CD14-positive monocyte (primary cell): ENCODE measurements at regions not wholly inside any gene's neighbourhood (a gene's known extent, or its start where the extent isn't known, plus 50 kb on each side); places are given as distances from the start of the nearest gene placed in this dataset.
A peak's percentile ranks its signal among the peaks of the same experiment; 100 is the strongest.

Source experiments
- DNase-seq, 3 donors: peaks; one replicate each; pipeline ENCODE4 v3.0.0-alpha.2; 2011 to 2022
- H2AFZ ChIP-seq: 2 replicates; pipeline ENCODE4 v1.6.0; 2012; ENCODE audit warnings: mild to moderate bottlenecking, low read depth, low read length, inconsistent platforms; ENCODE audit not compliant: insufficient read depth, poor library complexity, severe bottlenecking
- H3K27ac ChIP-seq, 2 donors: 1 replicate in 1 of 2; 2 replicates in 1 of 2; pipeline ENCODE4 v1.5.1; 2012 to 2013; ENCODE audit warnings: low read length in 2 of 2, control low read depth in 1 of 2, inconsistent platforms in 1 of 2, low read depth in 1 of 2, mild to moderate bottlenecking in 1 of 2
- H3K27me3 ChIP-seq, 2 donors: one replicate each; pipeline versions ENCODE4 v1.6.0 to v1.6.1; 2011 to 2013; ENCODE audit warnings: low read length in 2 of 2; ENCODE audit not compliant: control insufficient read depth in 2 of 2, insufficient read depth in 2 of 2
- H3K36me3 ChIP-seq, 2 donors: replicated peaks in 1 of 2; 1 replicate in 1 of 2; 2 replicates in 1 of 2; pipeline versions ENCODE4 v1.5.1 to v1.6.1; 2012 to 2013; ENCODE audit warnings: low read length in 2 of 2, control low read depth in 1 of 2, inconsistent platforms in 1 of 2, mild to moderate bottlenecking in 1 of 2; ENCODE audit not compliant: insufficient read depth in 2 of 2, control insufficient read depth in 1 of 2
- H3K4me1 ChIP-seq, 2 donors: 1 replicate in 1 of 2; 2 replicates in 1 of 2; pipeline versions ENCODE4 v1.5.1 to v1.6.1; 2012 to 2013; ENCODE audit warnings: low read length in 2 of 2, control low read depth in 1 of 2, inconsistent platforms in 1 of 2, mild to moderate bottlenecking in 1 of 2, moderate library complexity in 1 of 2; ENCODE audit not compliant: insufficient read depth in 2 of 2, control insufficient read depth in 1 of 2
- H3K4me2 ChIP-seq: replicated peaks from 2 replicates; pipeline ENCODE3; 2012; ENCODE audit warnings: low read length, moderate library complexity, mild to moderate bottlenecking; ENCODE audit not compliant: poor library complexity, severe bottlenecking; ENCODE audit errors: extremely low read depth
- H3K4me3 ChIP-seq, 3 experiments: fragments of 200-600 bp in 1 of 3; sonication (generic) in 1 of 3; replicated peaks in 1 of 3; 1 replicate in 2 of 3; 2 replicates in 1 of 3; pipeline ENCODE4 v1.5.1; 2011 to 2013; ENCODE audit warnings: low read length in 3 of 3, mild to moderate bottlenecking in 3 of 3, control low read depth in 2 of 3, low read depth in 2 of 3, inconsistent platforms in 1 of 3, moderate library complexity in 1 of 3
- H3K79me2 ChIP-seq: 2 replicates; pipeline ENCODE4 v1.6.0; 2012; ENCODE audit warnings: mild to moderate bottlenecking, control low read depth, inconsistent platforms, low read length, moderate library complexity; ENCODE audit not compliant: insufficient read depth
- H3K9ac ChIP-seq: 2 replicates; pipeline ENCODE4 v1.6.0; 2017; ENCODE audit warnings: low read length, mild to moderate bottlenecking; ENCODE audit not compliant: insufficient read depth, poor library complexity, severe bottlenecking
- H3K9me3 ChIP-seq, 2 donors: replicated peaks in 1 of 2; 1 replicate in 1 of 2; 2 replicates in 1 of 2; pipeline versions ENCODE4 v1.5.1 to v1.6.1; 2012 to 2013; ENCODE audit warnings: low read length in 2 of 2, control low read depth in 1 of 2; ENCODE audit not compliant: control insufficient read depth in 1 of 2, insufficient read depth in 1 of 2
- H4K20me1 ChIP-seq: 2 replicates; pipeline ENCODE4 v1.6.0; 2012; ENCODE audit warnings: mild to moderate bottlenecking, low read length, control low read depth, moderate library complexity; ENCODE audit not compliant: insufficient read depth
- H3K27ac Mint-ChIP-seq, 7 donors: one replicate each; pipeline ENCODE4 v1.8.0; 2020; ENCODE audit warnings: mild to moderate bottlenecking in 7 of 7, mixed read lengths in 7 of 7, moderate library complexity in 6 of 7, inconsistent platforms in 2 of 7
- H3K27me3 Mint-ChIP-seq, 3 donors: one replicate each; pipeline ENCODE4 v1.8.0; 2021 to 2022; ENCODE audit warnings: low read depth in 3 of 3, mild to moderate bottlenecking in 3 of 3, mixed read lengths in 3 of 3, moderate library complexity in 3 of 3, inconsistent platforms in 1 of 3
- H3K36me3 Mint-ChIP-seq, 2 donors: one replicate each; pipeline ENCODE4 v1.8.0; 2020; ENCODE audit warnings: mixed read lengths in 2 of 2, inconsistent platforms in 1 of 2, mild to moderate bottlenecking in 1 of 2
- H3K4me1 Mint-ChIP-seq: one replicate; pipeline ENCODE4 v1.8.0; 2020; ENCODE audit warnings: mild to moderate bottlenecking, mixed read lengths
- H3K4me3 Mint-ChIP-seq, 2 donors: one replicate each; pipeline ENCODE4 v1.8.0; 2020; ENCODE audit warnings: mild to moderate bottlenecking in 2 of 2, mixed read lengths in 2 of 2, moderate library complexity in 1 of 2
- H3K9me3 Mint-ChIP-seq, 7 donors: one replicate each; pipeline ENCODE4 v1.8.0; 2020 to 2022; ENCODE audit warnings: mixed read lengths in 7 of 7, mild to moderate bottlenecking in 6 of 7, moderate library complexity in 6 of 7, inconsistent platforms in 2 of 7
- CTCF ChIP-seq: fragments of 200-600 bp; IDR thresholded peaks from one replicate; pipeline ENCODE4 v1.8.0; 2022; ENCODE audit warnings: antibody characterized with exemption, mild to moderate bottlenecking
- WGBS: methylation state at CpG from one replicate; pipeline ENCODE4 v1.1.5; 2013; ENCODE audit warnings: missing lambda C conversion rate; ENCODE audit not compliant: insufficient coverage; 5-methylcytosine and 5-hydroxymethylcytosine counted together
- intact Hi-C, 2 donors: fragments of 100-400 bp; cut with micrococcal nuclease; formaldehyde crosslinking; loops; one replicate each; pipeline versions ENCODE4 v1.15.0 to v1.15.1; 2023

GRCh38 chr2:16050261-16050907 lies 110.0 kb downstream of the MYCN start:
- H3K36me3 ChIP-seq: no peaks in the 10 kb centered on the region
- no peaks in the 10 kb centered on the region for H3K36me3 Mint-ChIP-seq
- DNase-seq: no peak
- no peak overlapping the region for H3K4me3 Mint-ChIP-seq
- H3K27ac ChIP-seq: no peak overlapping the region
- H3K4me3 ChIP-seq: no peak overlapping the region
- H3K9ac ChIP-seq: no peak overlapping the region
- H2AFZ ChIP-seq: no peak overlapping the region
- no peak overlapping the region for H3K4me2 ChIP-seq
- peak overlapping the region in 2 of 7 donors; percentile 1 to 43 for H3K27ac Mint-ChIP-seq
- no peaks in the 10 kb centered on the region for H4K20me1 ChIP-seq
- H3K9me3 ChIP-seq: no peaks in the 10 kb centered on the region
- H3K27me3 Mint-ChIP-seq: peaks cover 0 to 2% (median 0%) of the 10 kb centered on the region in 3 donors
- peaks cover 0 to 9% (median 1%) of the 10 kb centered on the region in 7 donors for H3K9me3 Mint-ChIP-seq
- no peak for TF ChIP-seq CTCF
- peaks cover under 1% of the 10 kb centered on the region in 2 donors for H3K4me1 ChIP-seq
- WGBS: 96% methylated on average over 5 of the region's 12 CpGs
- peaks cover 1% of the 10 kb centered on the region for H3K4me1 Mint-ChIP-seq
- intact Hi-C loops: no loop called here
- no peaks in the 10 kb centered on the region for H3K79me2 ChIP-seq
- H3K27me3 ChIP-seq: no peaks in the 10 kb centered on the region

GRCh38 chr2:16049406-16049805 lies 109.1 kb downstream of the MYCN start:
- H3K27ac ChIP-seq: no peak overlapping the region
- no peak overlapping the region for H2AFZ ChIP-seq
- Mint-ChIP-seq H3K4me3 (no peak overlapping the region), H3K27me3 (peaks cover 0 to 4% (median 0%) of the 10 kb centered on the region in 3 donors), H3K27ac (no peak overlapping the region), H3K36me3 (no peaks in the 10 kb centered on the region), H3K9me3 (peaks cover 0 to 9% (median 1%) of the 10 kb centered on the region in 7 donors), H3K4me1 (no peaks in the 10 kb centered on the region)
- no peak for DNase-seq
- H3K4me1 ChIP-seq: no peaks in the 10 kb centered on the region
- H3K4me2 ChIP-seq: no peak overlapping the region
- no peaks in the 10 kb centered on the region for H3K27me3 ChIP-seq
- TF ChIP-seq CTCF: no peak
- no peaks in the 10 kb centered on the region for H4K20me1 ChIP-seq
- no peak overlapping the region for H3K9ac ChIP-seq
- 86% methylated on average over 1 of the region's 7 CpGs for WGBS
- H3K4me3 ChIP-seq: no peak overlapping the region
- no peaks in the 10 kb centered on the region for H3K36me3 ChIP-seq
- intact Hi-C loops: no loop called here
- H3K79me2 ChIP-seq: no peaks in the 10 kb centered on the region
- no peaks in the 10 kb centered on the region for H3K9me3 ChIP-seq
